Cardiac muscle cell (in vitro differentiated cells and primary cell): ENCODE measurements at regions not wholly inside any gene's neighbourhood (a gene's known extent, or its start where the extent isn't known, plus 50 kb on each side); places are given as distances from the start of the nearest gene placed in this dataset.

ENCODE experiments used
- DNase-seq, 2 donors: peaks; one replicate each; pipeline versions ENCODE4 v3.0.0 to v3.0.0-alpha.2; 2010 to 2017; ENCODE audit warnings: low read depth in 1 of 2, low spot score in 1 of 2
- H3K27ac ChIP-seq: fragments of 200-600 bp; sonication (generic); 2 replicates; pipeline ENCODE4 v1.5.1; 2016
- H3K27me3 ChIP-seq: fragments of 200-600 bp; sonication (generic); 2 replicates; pipeline ENCODE4 v1.6.0; 2016; ENCODE audit warnings: control low read depth
- H3K36me3 ChIP-seq: fragments of 200-600 bp; sonication (generic); 2 replicates; pipeline ENCODE4 v1.5.1; 2016; ENCODE audit warnings: control low read depth
- H3K4me1 ChIP-seq: fragments of 200-600 bp; sonication (generic); 2 replicates; pipeline ENCODE4 v1.8.1; 2017; ENCODE audit warnings: low read depth, mild to moderate bottlenecking, mixed run types
- H3K4me3 ChIP-seq: fragments of 200-600 bp; sonication (generic); 2 replicates; pipeline ENCODE4 v1.5.1; 2016; ENCODE audit warnings: mild to moderate bottlenecking
- H3K9me3 ChIP-seq: fragments of 200-600 bp; sonication (generic); 2 replicates; pipeline ENCODE4 v1.5.1; 2017; ENCODE audit warnings: low read depth, mild to moderate bottlenecking, control low read depth
- CTCF ChIP-seq: IDR thresholded peaks from 2 replicates; pipeline ENCODE4 v1.5.1; 2012; ENCODE audit warnings: low read depth, mild to moderate bottlenecking, low read length

GRCh38 chr4:24256066-24256465 is 328.3 kb downstream of the DHX15 start:
- peaks cover 7% of the 10 kb centered on the region for H3K4me1 ChIP-seq
- H3K27me3 ChIP-seq, result no peaks in the 10 kb centered on the region
- H3K36me3 ChIP-seq, result no peaks in the 10 kb centered on the region
- no peak for DNase-seq
- no peak overlapping the region for H3K4me3 ChIP-seq
- H3K9me3 ChIP-seq, result no peaks in the 10 kb centered on the region
- no peak for TF ChIP-seq CTCF
- no peak overlapping the region for H3K27ac ChIP-seq

GRCh38 chr4:24252121-24252520 is 332.2 kb downstream of the DHX15 start:
- DNase-seq, result no peak
- TF ChIP-seq CTCF, result no peak
- Histone ChIP-seq H3K4me3 (no peak overlapping the region), H3K4me1 (peaks cover 24% of the 10 kb centered on the region), H3K36me3 (no peaks in the 10 kb centered on the region), H3K27me3 (no peaks in the 10 kb centered on the region), H3K9me3 (no peaks in the 10 kb centered on the region), H3K27ac (no peak overlapping the region)

GRCh38 chr4:24251589-24251988 is 332.8 kb downstream of the DHX15 start:
- H3K4me1 ChIP-seq, result peaks cover 24% of the 10 kb centered on the region
- no peaks in the 10 kb centered on the region for H3K9me3 ChIP-seq
- no peak for TF ChIP-seq CTCF
- no peak overlapping the region for H3K27ac ChIP-seq
- DNase-seq, result no peak
- H3K4me3 ChIP-seq, result no peak overlapping the region
- no peaks in the 10 kb centered on the region for H3K27me3 ChIP-seq
- H3K36me3 ChIP-seq, result no peaks in the 10 kb centered on the region

- H3K27ac ChIP-seq, result no peak overlapping the region
- H3K27me3 ChIP-seq, result no peaks in the 10 kb centered on the region
- TF ChIP-seq CTCF, result no peak
- H3K36me3 ChIP-seq, result no peaks in the 10 kb centered on the region
- no peak overlapping the region for H3K4me3 ChIP-seq
- no peaks in the 10 kb centered on the region for H3K9me3 ChIP-seq
- no peak for DNase-seq
- H3K4me1 ChIP-seq, result peaks cover 36% of the 10 kb centered on the region
These were observed 334.4 kb downstream of the DHX15 start for GRCh38 chr4:24249972-24250371.

GRCh38 chr4:24248674-24249630 is 335.4 kb downstream of the DHX15 start:
- H3K4me3 ChIP-seq, result no peak overlapping the region
- H3K27me3 ChIP-seq, result no peaks in the 10 kb centered on the region
- no peak for TF ChIP-seq CTCF
- H3K27ac ChIP-seq, result peak overlapping the region; percentile 87
- no peaks in the 10 kb centered on the region for H3K9me3 ChIP-seq
- H3K4me1 ChIP-seq, result peaks cover 36% of the 10 kb centered on the region
- DNase-seq, result peak; percentile 6 to 52
- H3K36me3 ChIP-seq, result no peaks in the 10 kb centered on the region
